ENCODE measurements at regions not wholly inside any gene's neighbourhood (a gene's known extent, or its start where the extent isn't known, plus 50 kb on each side); places are given as distances from the start of the nearest gene placed in this dataset.

GRCh38 chr4:84239278-84239845 lies 259.7 kb downstream of the NKX6-1 start:
- Histone ChIP-seq H3K79me2 (ENCODE audit: control insufficient read depth, insufficient read depth, low read length) (no peaks in the 10 kb centered on the region), H3K36me3 (ENCODE audit: control insufficient read depth, insufficient read depth, low read length) (no peaks in the 10 kb centered on the region), H3K4me3 (no peak overlapping the region), H3K4me1 (replicated peaks in 1 of 2; ENCODE audit: control insufficient read depth in 2 of 2, insufficient read depth in 2 of 2, low read length in 2 of 2) (peaks cover 0 to 3% of the 10 kb centered on the region in 2 experiments; a peak in 2 of 5 replicates), H3K27ac (ENCODE audit: extremely low read depth, low read depth, low read length) (no peak overlapping the region), H2AFZ (ENCODE audit: low read depth, low read length) (no peak overlapping the region), H3K9me3 (replicated peaks; ENCODE audit: control insufficient read depth, insufficient read depth, low read depth, low read length) (no peaks in the 10 kb centered on the region; the same call in none of the 2 replicates), H3K9ac (ENCODE audit: insufficient read depth in 1 of 2, low read depth in 2 of 2, low read length in 2 of 2) (no peak overlapping the region), H3K9me1 (ENCODE audit: control insufficient read depth, insufficient read depth, low read length) (no peaks in the 10 kb centered on the region), H4K20me1 (replicated peaks; ENCODE audit: control insufficient read depth, insufficient read depth, low read length) (no peaks in the 10 kb centered on the region), H3K27me3 (ENCODE audit: control insufficient read depth in 2 of 2, insufficient read depth in 2 of 2, low read length in 2 of 2) (no peaks in the 10 kb centered on the region), H3K4me2 (ENCODE audit: insufficient read depth, low read length) (no peak overlapping the region)
- intact Hi-C loops (cut with micrococcal nuclease): no loop called here
- no peak for TF ChIP-seq ERF (CRISPR knock-in tag; IDR thresholded peaks at IDR 0.05)
- no peak for TF ChIP-seq HDAC8 (tag; IDR thresholded peaks at IDR 0.05)
- TF ChIP-seq NRF1 (conservative IDR thresholded peaks at IDR 0.05 in 1 of 2, IDR thresholded peaks at IDR 0.05 in 1 of 2): no peak
- TF ChIP-seq VEZF1 (CRISPR knock-in tag; IDR thresholded peaks at IDR 0.05): no peak
- TF ChIP-seq ASH1L (IDR thresholded peaks at IDR 0.05; ENCODE audit: borderline replicate concordance, low read depth, partially characterized antibody): no peak
- no peak for TF ChIP-seq TFE3 (CRISPR knock-in tag; IDR thresholded peaks at IDR 0.05)
- TF ChIP-seq NBN (IDR thresholded peaks at IDR 0.05; ENCODE audit: low read depth): no peak
- no peak for TF ChIP-seq ELF1 (tag; IDR thresholded peaks at IDR 0.05)
- no peak for TF ChIP-seq NELFE (IDR thresholded peaks at IDR 0.05; ENCODE audit: insufficient read depth, insufficient read length)
- no peak for TF ChIP-seq BRCA1 (IDR thresholded peaks at IDR 0.05)
- TF ChIP-seq BRCA1 (CRISPR knock-in tag; IDR thresholded peaks at IDR 0.05): no peak
- no peak for TF ChIP-seq EP400 (IDR thresholded peaks at IDR 0.05)
- TF ChIP-seq ZNF551 (CRISPR knock-in tag; IDR thresholded peaks at IDR 0.05): no peak
- no peak for TF ChIP-seq RBM22 (IDR thresholded peaks at IDR 0.05; ENCODE audit: low read depth, low read length, poor library complexity, severe bottlenecking)
- TF ChIP-seq, protein P1, sequence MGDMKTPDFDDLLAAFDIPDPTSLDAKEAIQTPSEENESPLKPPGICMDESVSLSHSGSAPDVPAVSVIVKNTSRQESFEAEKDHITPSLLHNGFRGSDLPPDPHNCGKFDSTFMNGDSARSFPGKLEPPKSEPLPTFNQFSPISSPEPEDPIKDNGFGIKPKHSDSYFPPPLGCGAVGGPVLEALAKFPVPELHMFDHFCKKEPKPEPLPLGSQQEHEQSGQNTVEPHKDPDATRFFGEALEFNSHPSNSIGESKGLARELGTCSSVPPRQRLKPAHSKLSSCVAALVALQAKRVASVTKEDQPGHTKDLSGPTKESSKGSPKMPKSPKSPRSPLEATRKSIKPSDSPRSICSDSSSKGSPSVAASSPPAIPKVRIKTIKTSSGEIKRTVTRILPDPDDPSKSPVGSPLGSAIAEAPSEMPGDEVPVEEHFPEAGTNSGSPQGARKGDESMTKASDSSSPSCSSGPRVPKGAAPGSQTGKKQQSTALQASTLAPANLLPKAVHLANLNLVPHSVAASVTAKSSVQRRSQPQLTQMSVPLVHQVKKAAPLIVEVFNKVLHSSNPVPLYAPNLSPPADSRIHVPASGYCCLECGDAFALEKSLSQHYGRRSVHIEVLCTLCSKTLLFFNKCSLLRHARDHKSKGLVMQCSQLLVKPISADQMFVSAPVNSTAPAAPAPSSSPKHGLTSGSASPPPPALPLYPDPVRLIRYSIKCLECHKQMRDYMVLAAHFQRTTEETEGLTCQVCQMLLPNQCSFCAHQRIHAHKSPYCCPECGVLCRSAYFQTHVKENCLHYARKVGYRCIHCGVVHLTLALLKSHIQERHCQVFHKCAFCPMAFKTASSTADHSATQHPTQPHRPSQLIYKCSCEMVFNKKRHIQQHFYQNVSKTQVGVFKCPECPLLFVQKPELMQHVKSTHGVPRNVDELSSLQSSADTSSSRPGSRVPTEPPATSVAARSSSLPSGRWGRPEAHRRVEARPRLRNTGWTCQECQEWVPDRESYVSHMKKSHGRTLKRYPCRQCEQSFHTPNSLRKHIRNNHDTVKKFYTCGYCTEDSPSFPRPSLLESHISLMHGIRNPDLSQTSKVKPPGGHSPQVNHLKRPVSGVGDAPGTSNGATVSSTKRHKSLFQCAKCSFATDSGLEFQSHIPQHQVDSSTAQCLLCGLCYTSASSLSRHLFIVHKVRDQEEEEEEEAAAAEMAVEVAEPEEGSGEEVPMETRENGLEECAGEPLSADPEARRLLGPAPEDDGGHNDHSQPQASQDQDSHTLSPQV (IDR thresholded peaks at IDR 0.05): no peak
- WGBS (ENCODE audit: insufficient coverage, low coverage, missing lambda C conversion rate): 31% methylated on average over 3 of the region's 4 CpGs
- ChIA-PET POLR2A (no interaction called here), CTCF (ENCODE audit: low intra/inter-chr PET ratio) (no interaction called here)
- in situ Hi-C loops (cut with MboI): no loop called here
- ATAC-seq (peak; percentile 51), FAIRE-seq (no peak), DNase-seq (ENCODE audit: extremely low read depth in 1 of 4, low spot score in 3 of 4) (peak in 1 of 4 experiments; percentile 5)
- no TSS peak for BruUV-seq (replicated peaks)

Measured in K562 (cell line).